ELF-1 (cell line): ENCODE measurements at regions not wholly inside any gene's neighbourhood (a gene's known extent, or its start where the extent isn't known, plus 50 kb on each side); places are given as distances from the start of the nearest gene placed in this dataset.
A peak's percentile ranks its signal among the peaks of the same experiment; 100 is the strongest.

Experiments
- DNase-seq: peaks from one replicate; pipeline ENCODE4 v3.0.0-alpha.2; 2016; ENCODE audit warnings: low read depth, low spot score

GRCh38 chr7:35450456-35451214, 196.7 kb upstream of the TBX20 start:
- no peak for DNase-seq

DNA sequence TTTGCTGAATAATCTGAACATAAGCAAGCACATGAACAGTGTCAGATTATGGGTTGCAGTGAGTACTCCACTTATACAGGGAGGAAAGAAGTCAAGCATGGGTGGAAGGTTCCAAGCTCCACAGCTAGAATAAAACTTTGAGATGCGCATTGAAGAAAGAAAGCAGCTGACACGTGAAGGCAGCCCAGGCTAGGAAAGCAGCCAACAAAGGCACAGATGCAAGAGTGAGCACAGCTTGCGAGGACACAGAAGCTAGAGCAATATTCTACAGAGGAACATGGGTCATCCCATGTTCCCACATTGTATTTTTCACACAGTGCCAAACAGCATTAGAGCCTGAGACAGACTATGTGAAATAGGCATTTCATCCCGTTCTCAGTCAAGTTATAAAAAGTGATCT, 194.6 kb upstream of the TBX20 start:
- no peak for DNase-seq

- peak; percentile 90 for DNase-seq
These were observed 192.2 kb upstream of the TBX20 start for GRCh38 chr7:35446091-35446490.

DNA sequence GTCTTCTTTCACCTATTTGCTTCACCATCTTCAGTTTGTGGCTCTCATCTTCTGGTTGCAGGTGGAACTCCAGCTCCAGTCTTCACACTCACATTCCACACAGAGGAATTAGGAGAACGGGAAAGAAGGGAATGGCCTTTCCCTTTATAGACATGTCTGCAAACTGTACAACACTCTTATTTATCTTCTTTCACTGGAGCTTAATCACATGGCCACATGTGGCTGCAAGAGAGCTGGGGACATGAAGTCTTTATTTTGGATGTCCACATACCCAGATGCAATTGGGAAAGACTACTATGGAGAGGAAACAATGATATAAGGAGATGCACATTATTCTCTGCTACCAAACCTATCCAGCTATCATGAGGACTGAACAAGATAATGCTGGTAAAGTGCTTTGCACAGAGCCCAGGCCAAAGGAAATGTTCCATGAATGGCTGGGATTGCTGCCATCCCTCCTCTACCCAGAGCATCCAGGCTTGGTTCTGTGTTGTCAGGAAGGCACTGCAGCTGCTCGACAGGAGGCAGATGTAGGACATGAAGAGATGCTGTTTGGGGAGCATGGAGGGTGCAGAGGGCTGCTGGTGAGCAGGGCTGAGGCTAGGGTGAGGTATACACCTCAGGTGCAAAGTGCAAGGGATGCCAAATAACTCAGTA, 183.8 kb upstream of the TBX20 start:
- DNase-seq: no peak

DNA sequence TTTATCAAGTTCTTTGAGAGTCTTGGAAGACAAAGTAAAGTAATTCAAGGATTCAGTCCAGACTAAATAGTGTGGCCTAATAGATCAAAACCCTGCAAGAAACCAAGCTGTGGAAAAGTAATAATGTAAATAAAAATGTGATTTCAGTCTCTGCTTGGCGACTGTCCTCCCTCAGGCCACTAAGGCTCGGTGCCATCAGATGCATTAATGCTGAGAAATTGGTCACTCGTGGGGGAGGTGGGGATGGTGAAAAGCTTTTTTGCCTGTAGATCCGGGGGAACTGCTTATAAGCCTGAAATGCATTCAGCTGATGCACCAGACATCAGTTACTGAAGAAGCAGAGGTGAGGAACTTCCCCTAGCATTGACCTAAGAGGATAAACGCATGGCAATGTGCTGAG, 182.6 kb upstream of the TBX20 start:
- DNase-seq: no peak

DNA sequence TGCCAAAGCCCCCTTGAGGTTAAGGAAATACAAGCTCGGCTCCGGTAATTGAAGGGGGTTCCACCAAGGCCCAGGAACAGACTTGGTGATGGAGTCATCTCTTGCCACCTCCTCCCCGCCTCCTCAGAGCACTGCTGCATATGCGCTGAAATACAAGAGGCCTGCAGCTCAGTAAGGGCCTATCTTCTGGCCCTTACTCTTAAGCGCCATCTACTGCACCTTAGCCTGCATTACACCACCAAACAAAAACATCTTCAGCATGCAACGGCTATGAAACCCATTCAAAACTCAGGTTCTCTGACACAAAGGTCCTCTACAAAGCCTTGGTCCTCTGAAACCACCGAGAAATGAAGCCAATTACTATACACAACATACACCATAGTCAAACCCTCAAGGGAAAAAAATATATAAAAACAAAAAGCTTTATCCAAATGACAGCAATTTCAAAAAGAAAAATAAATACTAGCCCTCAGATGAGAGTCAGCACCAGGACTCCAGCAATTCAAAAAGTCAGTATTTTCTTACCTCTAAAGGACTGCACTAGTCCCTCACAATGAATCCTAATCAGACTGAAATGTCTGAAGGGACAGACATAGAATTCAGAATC, 176.8 kb upstream of the TBX20 start:
- peak; percentile 58 for DNase-seq

GRCh38 chr7:35424869-35425495, 171.1 kb upstream of the TBX20 start:
- peak; percentile 63 for DNase-seq

DNA sequence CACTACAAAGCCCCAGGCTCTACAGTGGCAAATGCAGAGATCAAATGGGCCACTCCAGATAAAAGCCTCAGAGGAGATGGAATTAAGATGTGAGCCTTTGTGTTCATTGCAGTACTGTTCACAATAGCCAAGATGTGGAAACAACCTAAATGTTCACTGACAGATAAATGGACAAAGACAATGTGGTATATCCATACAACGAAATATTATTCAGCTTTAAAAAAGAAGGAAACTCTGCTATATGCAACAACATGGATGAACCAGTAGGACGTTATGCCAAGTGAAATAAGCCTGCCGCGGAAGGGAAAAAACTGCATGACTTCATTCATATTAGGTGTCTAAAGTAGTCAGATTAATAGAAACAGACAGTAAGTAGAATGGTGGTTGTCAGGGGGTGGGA, 170.5 kb upstream of the TBX20 start:
- no peak for DNase-seq

DNA sequence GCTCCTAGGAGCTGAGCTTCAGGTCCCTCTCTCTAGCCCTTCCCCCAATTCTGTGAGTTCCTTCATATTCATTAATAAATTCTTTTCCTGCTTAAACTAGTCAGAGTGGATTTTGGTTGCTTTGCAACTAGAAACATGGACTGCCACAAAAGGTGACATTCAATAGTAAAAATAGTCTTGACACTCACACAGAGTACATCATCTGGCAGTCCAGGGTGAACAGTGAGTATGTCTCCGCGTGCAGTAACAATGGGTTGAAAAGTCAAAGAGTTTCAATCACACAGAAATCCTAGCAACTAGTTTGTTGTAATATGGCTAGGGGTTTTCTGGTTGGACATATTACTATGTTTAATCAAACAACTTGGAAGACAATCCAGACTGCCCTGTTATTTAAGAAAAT, 168.8 kb upstream of the TBX20 start:
- no peak for DNase-seq

DNA sequence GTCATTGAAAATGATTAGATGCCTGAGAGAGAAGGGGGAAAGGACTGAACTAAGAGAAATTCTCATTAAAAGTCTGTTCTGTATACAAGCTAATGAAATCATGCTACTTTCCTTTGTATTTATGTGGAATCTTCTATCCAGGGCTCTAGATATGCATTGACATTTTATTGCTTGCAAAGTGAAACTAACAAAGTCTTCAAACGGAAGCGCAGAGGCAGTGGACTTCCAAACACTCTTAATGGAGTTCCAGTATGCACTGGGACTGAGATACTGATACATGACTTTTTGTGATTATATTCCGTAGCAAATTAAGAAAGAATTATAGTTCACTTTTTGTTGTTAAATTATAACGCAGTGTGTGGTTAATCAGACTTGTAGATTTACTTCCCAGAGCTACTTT, 166.8 kb upstream of the TBX20 start:
- no peak for DNase-seq

GRCh38 chr7:35419391-35419755, 165.5 kb upstream of the TBX20 start:
- no peak for DNase-seq

DNA sequence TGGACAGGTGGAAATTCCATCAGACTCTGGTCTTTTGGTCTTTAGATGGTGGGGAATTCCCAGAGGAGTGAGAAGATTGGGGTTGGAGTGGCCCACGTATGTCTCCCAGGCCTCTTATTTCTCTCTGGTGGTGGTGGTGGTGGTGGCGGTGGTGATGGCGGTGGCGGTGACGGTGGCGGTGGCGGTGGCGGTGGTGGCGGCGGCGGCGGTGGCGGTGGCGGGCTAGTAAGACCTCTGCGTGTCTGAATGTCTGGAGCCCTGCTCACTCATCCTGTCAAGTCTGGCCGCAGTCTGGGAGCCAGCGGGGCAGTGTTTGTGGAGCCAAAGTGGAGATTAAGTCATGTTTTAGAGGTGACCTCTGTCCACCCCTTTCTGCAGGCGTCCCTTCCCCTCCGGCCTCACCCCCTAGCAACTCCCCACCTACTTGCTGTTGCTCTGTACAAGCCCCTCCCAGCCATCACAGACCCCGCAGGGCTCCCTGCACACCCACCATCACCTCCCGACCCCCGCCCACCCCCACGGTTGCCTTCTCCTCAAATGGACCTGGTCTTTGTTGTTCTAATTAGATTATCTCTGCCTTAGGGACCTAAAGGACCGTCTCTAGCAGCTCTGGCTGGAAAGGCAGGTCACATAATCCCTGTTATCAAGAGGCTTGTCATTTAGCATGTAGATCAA, 165.0 kb upstream of the TBX20 start:
- peak; percentile 17 for DNase-seq

GRCh38 chr7:35416568-35416967, 162.7 kb upstream of the TBX20 start:
- DNase-seq: no peak

GRCh38 chr7:35415411-35415822, 161.5 kb upstream of the TBX20 start:
- DNase-seq: peak; percentile 13

DNA sequence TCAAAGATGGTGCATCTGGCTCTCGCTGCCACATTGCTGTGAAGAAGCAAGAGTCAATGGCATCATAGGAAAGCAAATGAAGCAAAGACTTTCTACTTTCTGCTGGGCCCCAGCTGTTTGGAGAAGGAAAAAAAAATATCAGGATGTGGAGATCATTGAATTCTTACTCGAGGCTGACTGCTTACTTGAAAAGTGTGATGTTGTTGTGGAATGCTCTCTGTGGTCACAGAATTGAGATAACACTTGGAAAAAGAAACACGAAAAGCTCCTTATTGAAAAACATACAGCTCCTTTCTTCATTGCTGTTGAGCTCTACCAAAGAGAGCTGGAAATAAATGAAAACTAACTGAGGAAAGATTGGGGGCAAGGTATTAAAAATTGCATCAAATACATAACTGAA, 157.4 kb upstream of the TBX20 start:
- DNase-seq: no peak

GRCh38 chr7:35405461-35405860, 151.6 kb upstream of the TBX20 start:
- DNase-seq: no peak

- DNase-seq: peak; percentile 10
These were observed 147.4 kb upstream of the TBX20 start for GRCh38 chr7:35401217-35401879.

GRCh38 chr7:35399840-35400239, 145.9 kb upstream of the TBX20 start:
- no peak for DNase-seq

DNA sequence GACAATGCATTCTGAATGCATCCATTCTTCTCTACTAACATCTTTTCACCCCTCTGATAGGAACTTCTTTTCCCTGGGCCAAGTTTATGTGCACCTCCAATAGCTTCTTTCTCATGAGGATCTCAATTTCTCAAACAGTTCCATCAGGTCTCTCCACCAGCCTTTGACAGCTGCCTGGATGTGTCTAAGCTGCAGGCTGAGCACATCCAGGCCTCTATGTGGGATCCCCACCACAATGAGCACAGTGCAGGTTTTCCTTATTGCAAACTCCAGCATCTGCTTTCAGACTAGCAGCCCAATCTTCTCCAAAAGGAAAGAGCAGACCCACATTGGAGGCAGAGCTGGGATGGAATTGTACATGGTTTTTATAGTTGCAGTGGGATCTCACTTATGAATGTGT, 145.3 kb upstream of the TBX20 start:
- no peak for DNase-seq

DNA sequence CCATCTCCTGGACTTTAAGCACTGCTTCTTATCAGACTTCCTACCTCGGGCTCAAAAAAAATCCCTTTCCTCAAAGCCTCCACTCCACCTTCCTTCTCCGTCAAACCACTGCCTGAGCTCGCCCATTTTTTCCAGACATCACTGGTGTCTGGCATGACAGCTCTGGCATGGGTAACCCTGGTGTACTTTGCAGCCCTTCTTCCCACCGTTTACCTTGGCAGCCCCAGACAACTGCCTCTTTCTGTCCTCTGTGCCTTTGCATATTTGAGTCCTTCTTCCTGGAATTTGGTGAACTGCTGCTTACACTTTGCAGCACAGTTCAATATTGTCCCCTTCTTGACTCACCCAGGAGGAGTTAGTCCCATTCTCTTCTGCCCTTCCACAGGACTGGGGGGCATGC, 144.6 kb upstream of the TBX20 start:
- DNase-seq: no peak

DNA sequence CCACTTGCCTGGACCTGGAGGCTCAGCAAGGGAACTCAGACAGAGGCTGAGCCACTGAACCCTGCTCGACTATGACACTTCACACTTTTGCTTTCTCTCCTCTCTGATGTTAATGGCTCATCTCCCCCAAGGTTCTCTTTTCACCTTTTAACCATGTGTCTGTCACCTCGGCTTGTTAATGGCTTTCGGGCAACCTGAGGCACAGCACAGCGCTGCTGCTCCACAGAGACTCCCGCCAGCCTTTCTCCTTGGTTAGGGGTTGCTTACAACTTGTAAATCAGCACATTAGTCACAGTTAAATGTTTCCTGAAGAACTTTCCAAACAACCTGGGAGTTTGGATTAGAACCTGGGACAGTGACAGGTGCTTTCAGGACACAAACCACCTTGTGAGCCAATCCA, 136.2 kb upstream of the TBX20 start:
- peak; percentile 23 for DNase-seq

- no peak for DNase-seq
These were observed 135.7 kb upstream of the TBX20 start for GRCh38 chr7:35389636-35390035.
